H9 (cell line): ENCODE measurements at regions not wholly inside any gene's neighbourhood (a gene's known extent, or its start where the extent isn't known, plus 50 kb on each side); places are given as distances from the start of the nearest gene placed in this dataset.

ENCODE experiments used
- DNase-seq: peaks from one replicate; pipeline ENCODE4 v3.0.0-alpha.2; 2017
- H2AFZ ChIP-seq: one replicate; pipeline ENCODE4 v1.6.1; 2013; ENCODE audit warnings: mild to moderate bottlenecking, low read length, control low read depth, moderate library complexity
- H2AK5ac ChIP-seq: 2 replicates; pipeline ENCODE4 v1.6.1; 2013; ENCODE audit warnings: low read length, control low read depth, mixed read lengths; ENCODE audit not compliant: insufficient read length
- H2BK120ac ChIP-seq: one replicate; pipeline ENCODE4 v1.6.1; 2013; ENCODE audit warnings: low read depth, mild to moderate bottlenecking, low read length, control low read depth, inconsistent platforms; ENCODE audit not compliant: poor library complexity, severe bottlenecking
- H2BK12ac ChIP-seq: 2 replicates; pipeline ENCODE4 v1.6.1; 2013; ENCODE audit warnings: low read length, control low read depth, mixed read lengths, low read depth; ENCODE audit not compliant: insufficient read length
- H2BK15ac ChIP-seq: 2 replicates; pipeline ENCODE4 v1.6.1; 2013; ENCODE audit warnings: low read depth, low read length, control low read depth
- H2BK20ac ChIP-seq: one replicate; pipeline ENCODE4 v1.6.1; 2013; ENCODE audit warnings: low read depth, mild to moderate bottlenecking, low read length, control low read depth, inconsistent platforms; ENCODE audit not compliant: poor library complexity, severe bottlenecking
- H2BK5ac ChIP-seq: 2 replicates; pipeline ENCODE4 v1.6.1; 2013; ENCODE audit warnings: low read length, control low read depth, mixed read lengths; ENCODE audit not compliant: insufficient read length
- H3K14ac ChIP-seq: 2 replicates; pipeline ENCODE4 v1.6.1; 2013; ENCODE audit warnings: low read length, control low read depth; ENCODE audit not compliant: insufficient read depth
- H3K18ac ChIP-seq: 2 replicates; pipeline ENCODE4 v1.6.1; 2013; ENCODE audit warnings: low read depth, mild to moderate bottlenecking, mixed read lengths, low read length, control low read depth; ENCODE audit not compliant: insufficient read length
- H3K23ac ChIP-seq: 2 replicates; pipeline ENCODE4 v1.6.1; 2013; ENCODE audit warnings: low read length, control low read depth, mixed read lengths, low read depth; ENCODE audit not compliant: insufficient read length
- H3K23me2 ChIP-seq: 2 replicates; pipeline ENCODE4 v1.6.1; 2013; ENCODE audit warnings: low read depth, mild to moderate bottlenecking, mixed read lengths, low read length, control low read depth; ENCODE audit not compliant: insufficient read length, poor library complexity, severe bottlenecking
- H3K27ac ChIP-seq: 2 replicates; pipeline ENCODE4 v1.5.1; 2013; ENCODE audit warnings: low read length, control low read depth, mixed read lengths, low read depth; ENCODE audit not compliant: insufficient read length
- H3K27me3 ChIP-seq: 2 replicates; pipeline ENCODE4 v1.6.1; 2013; ENCODE audit warnings: low read length, control low read depth, inconsistent platforms; ENCODE audit not compliant: insufficient read depth
- H3K4ac ChIP-seq: 2 replicates; pipeline ENCODE4 v1.6.1; 2013; ENCODE audit warnings: low read depth, mild to moderate bottlenecking, control low read depth, inconsistent platforms, low read length, moderate library complexity
- H3K4me1 ChIP-seq: 2 replicates; pipeline ENCODE4 v1.6.1; 2013; ENCODE audit warnings: low read length, control low read depth, inconsistent platforms; ENCODE audit not compliant: insufficient read depth
- H3K4me2 ChIP-seq: 2 replicates; pipeline ENCODE4 v1.6.1; 2013; ENCODE audit warnings: low read length, control low read depth, mixed read lengths; ENCODE audit not compliant: insufficient read length, insufficient read depth
- H3K56ac ChIP-seq: 2 replicates; pipeline ENCODE4 v1.6.1; 2013; ENCODE audit warnings: low read depth, mild to moderate bottlenecking, mixed read lengths, low read length, control low read depth; ENCODE audit not compliant: insufficient read length
- H3K79me1 ChIP-seq: 2 replicates; pipeline ENCODE4 v1.6.1; 2013; ENCODE audit warnings: low read depth, mild to moderate bottlenecking, moderate library complexity, low read length, control low read depth, inconsistent platforms; ENCODE audit not compliant: insufficient read depth, poor library complexity, severe bottlenecking
- H3K79me2 ChIP-seq: 2 replicates; pipeline ENCODE4 v1.6.1; 2013; ENCODE audit warnings: low read length, control low read depth, inconsistent platforms; ENCODE audit not compliant: insufficient read depth
- H3K9ac ChIP-seq: 2 replicates; pipeline ENCODE4 v1.6.1; 2013; ENCODE audit warnings: low read length, control low read depth, mixed read lengths; ENCODE audit not compliant: insufficient read length; ENCODE audit errors: extremely low read depth
- H3K9me3 ChIP-seq: one replicate; pipeline ENCODE4 v1.6.1; 2013; ENCODE audit warnings: low read depth, low read length, inconsistent platforms; ENCODE audit not compliant: control insufficient read depth
- H3T11ph ChIP-seq: one replicate; pipeline ENCODE4 v1.6.1; 2013; ENCODE audit warnings: mild to moderate bottlenecking, low read length, control low read depth, inconsistent platforms
- H4K20me1 ChIP-seq: one replicate; pipeline ENCODE4 v1.6.1; 2013; ENCODE audit not compliant: control insufficient read depth, insufficient read length, insufficient read depth
- H4K5ac ChIP-seq: 2 replicates; pipeline ENCODE4 v1.6.1; 2013; ENCODE audit warnings: low read depth, mild to moderate bottlenecking, mixed read lengths, low read length, control low read depth; ENCODE audit not compliant: insufficient read length
- H4K8ac ChIP-seq: replicated peaks from 2 replicates; pipeline ENCODE4 v1.6.1; 2013; ENCODE audit warnings: low read length, control low read depth, mixed read lengths, low read depth; ENCODE audit not compliant: insufficient read length
- H4K91ac ChIP-seq: 2 replicates; pipeline ENCODE4 v1.6.1; 2013; ENCODE audit warnings: low read depth, mild to moderate bottlenecking, moderate library complexity, mixed read lengths, low read length, control low read depth; ENCODE audit not compliant: insufficient read length
- H3K27ac Mint-ChIP-seq, 3 experiments: 2 replicates in 2 of 3; 3 replicates in 1 of 3; pipeline ENCODE4 v1.8.0; 2020 to 2021; ENCODE audit warnings: mixed read lengths in 3 of 3, mild to moderate bottlenecking in 1 of 3, moderate library complexity in 1 of 3
- H3K27me3 Mint-ChIP-seq: 2 replicates; pipeline ENCODE4 v1.8.0; 2021; ENCODE audit warnings: low read depth, mild to moderate bottlenecking, moderate library complexity, mixed read lengths
- H3K36me3 Mint-ChIP-seq, 3 experiments: 2 replicates in 2 of 3; 3 replicates in 1 of 3; pipeline ENCODE4 v1.8.0; 2020 to 2021; ENCODE audit warnings: low read depth in 3 of 3, mixed read lengths in 3 of 3; ENCODE audit not compliant: insufficient read depth in 1 of 3
- H3K4me1 Mint-ChIP-seq, 2 experiments: 2 replicates each; pipeline ENCODE4 v1.8.0; 2020; ENCODE audit warnings: mixed read lengths in 2 of 2
- H3K4me3 Mint-ChIP-seq, 2 experiments: 2 replicates in 1 of 2; 3 replicates in 1 of 2; pipeline ENCODE4 v1.8.0; 2020 to 2021; ENCODE audit warnings: mild to moderate bottlenecking in 2 of 2, mixed read lengths in 2 of 2, moderate library complexity in 1 of 2
- H3K9me3 Mint-ChIP-seq, 2 experiments: 2 replicates in 1 of 2; 3 replicates in 1 of 2; pipeline ENCODE4 v1.8.0; 2020; ENCODE audit warnings: mild to moderate bottlenecking in 2 of 2, mixed read lengths in 2 of 2, moderate library complexity in 1 of 2
- WGBS: extraction: QIAGEN DNeasy Blood & Tissue Kit; methylation state at CpG from one replicate; pipeline ENCODE4 v1.1.7; 2013; ENCODE audit warnings: missing lambda C conversion rate, low lambda C conversion rate, mixed read lengths; ENCODE audit not compliant: insufficient read length; ENCODE audit errors: extremely low coverage; 5-methylcytosine and 5-hydroxymethylcytosine counted together
- TF ChIP-seq, protein P1 (sequence below): fragments of 200-600 bp; sonication (generic); conservative IDR thresholded peaks from 3 replicates; pipeline ENCODE4 v1.8.0; 2021; ENCODE audit warnings: antibody characterized with exemption, mild to moderate bottlenecking

DNA sequence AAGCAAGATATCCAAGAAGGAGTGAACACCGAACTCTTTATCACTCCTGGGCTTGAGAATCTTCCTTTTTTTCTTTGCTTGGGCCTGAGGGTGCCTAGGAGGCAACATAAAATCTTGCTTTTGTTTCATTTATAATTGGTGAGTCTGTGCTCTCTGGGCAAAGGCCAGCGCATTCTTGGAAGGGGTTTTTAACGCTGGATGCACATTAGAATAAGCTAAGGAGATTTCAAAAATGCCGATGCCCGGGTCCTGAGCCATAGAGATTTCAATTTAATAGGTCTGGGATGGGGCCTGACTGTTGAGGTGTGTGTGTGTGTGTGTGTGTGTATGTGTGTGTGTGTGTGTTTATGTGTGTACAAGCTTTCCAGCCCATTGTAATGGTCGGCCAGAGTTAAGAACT is 62.0 kb upstream of the SORCS3 start:
- H3K18ac ChIP-seq: no peak overlapping the region
- no peak overlapping the region for H2AK5ac ChIP-seq
- no peak overlapping the region for H3K4me2 ChIP-seq
- peaks cover 20% of the 10 kb centered on the region for H3K27me3 Mint-ChIP-seq
- no peak overlapping the region for H3K23ac ChIP-seq
- H3K4me1 ChIP-seq: no peaks in the 10 kb centered on the region
- H3K9me3 ChIP-seq: no peaks in the 10 kb centered on the region
- no peak overlapping the region for H4K5ac ChIP-seq
- H3K79me1 ChIP-seq: no peaks in the 10 kb centered on the region
- no peak overlapping the region for H3K4me3 Mint-ChIP-seq
- no peak overlapping the region for H3K14ac ChIP-seq
- no peaks in the 10 kb centered on the region for H3K23me2 ChIP-seq
- H3K27ac Mint-ChIP-seq: peak overlapping the region in 1 of 3 experiments; percentile 20; a peak in 1 of 7 replicates
- no peak overlapping the region for H3T11ph ChIP-seq
- H2AFZ ChIP-seq: no peak overlapping the region
- no peaks in the 10 kb centered on the region; a peak in 2 of 5 replicates for H3K9me3 Mint-ChIP-seq
- H3K36me3 Mint-ChIP-seq: no peaks in the 10 kb centered on the region
- no peak overlapping the region for H3K27ac ChIP-seq
- H3K79me2 ChIP-seq: no peaks in the 10 kb centered on the region
- H2BK120ac ChIP-seq: no peak overlapping the region
- H2BK5ac ChIP-seq: no peak overlapping the region
- no peak overlapping the region for H3K56ac ChIP-seq
- no CpG with 5 or more reads among the region's 6 CpGs for WGBS
- no peak overlapping the region for H4K8ac ChIP-seq
- H3K27me3 ChIP-seq: no peaks in the 10 kb centered on the region
- no peak overlapping the region for H4K91ac ChIP-seq
- H4K20me1 ChIP-seq: no peaks in the 10 kb centered on the region
- H3K4me1 Mint-ChIP-seq: peaks cover 8 to 11% of the 10 kb centered on the region in 2 experiments
- no peak overlapping the region for H3K9ac ChIP-seq
- TF ChIP-seq, protein P1, sequence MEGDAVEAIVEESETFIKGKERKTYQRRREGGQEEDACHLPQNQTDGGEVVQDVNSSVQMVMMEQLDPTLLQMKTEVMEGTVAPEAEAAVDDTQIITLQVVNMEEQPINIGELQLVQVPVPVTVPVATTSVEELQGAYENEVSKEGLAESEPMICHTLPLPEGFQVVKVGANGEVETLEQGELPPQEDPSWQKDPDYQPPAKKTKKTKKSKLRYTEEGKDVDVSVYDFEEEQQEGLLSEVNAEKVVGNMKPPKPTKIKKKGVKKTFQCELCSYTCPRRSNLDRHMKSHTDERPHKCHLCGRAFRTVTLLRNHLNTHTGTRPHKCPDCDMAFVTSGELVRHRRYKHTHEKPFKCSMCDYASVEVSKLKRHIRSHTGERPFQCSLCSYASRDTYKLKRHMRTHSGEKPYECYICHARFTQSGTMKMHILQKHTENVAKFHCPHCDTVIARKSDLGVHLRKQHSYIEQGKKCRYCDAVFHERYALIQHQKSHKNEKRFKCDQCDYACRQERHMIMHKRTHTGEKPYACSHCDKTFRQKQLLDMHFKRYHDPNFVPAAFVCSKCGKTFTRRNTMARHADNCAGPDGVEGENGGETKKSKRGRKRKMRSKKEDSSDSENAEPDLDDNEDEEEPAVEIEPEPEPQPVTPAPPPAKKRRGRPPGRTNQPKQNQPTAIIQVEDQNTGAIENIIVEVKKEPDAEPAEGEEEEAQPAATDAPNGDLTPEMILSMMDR: no peak
- H2BK15ac ChIP-seq: no peak overlapping the region
- H2BK12ac ChIP-seq: no peak overlapping the region
- no peak for DNase-seq
- H3K4ac ChIP-seq: no peak overlapping the region
- no peak overlapping the region for H2BK20ac ChIP-seq
